CD4-positive, alpha-beta T cell treated with Interleukin-15 for 1 hour (primary cell): ENCODE measurements at regions not wholly inside any gene's neighbourhood (a gene's known extent, or its start where the extent isn't known, plus 50 kb on each side); places are given as distances from the start of the nearest gene placed in this dataset.

Experiments
- DNase-seq: peaks from one replicate; pipeline ENCODE4 v3.0.0-alpha.2; 2020

DNA sequence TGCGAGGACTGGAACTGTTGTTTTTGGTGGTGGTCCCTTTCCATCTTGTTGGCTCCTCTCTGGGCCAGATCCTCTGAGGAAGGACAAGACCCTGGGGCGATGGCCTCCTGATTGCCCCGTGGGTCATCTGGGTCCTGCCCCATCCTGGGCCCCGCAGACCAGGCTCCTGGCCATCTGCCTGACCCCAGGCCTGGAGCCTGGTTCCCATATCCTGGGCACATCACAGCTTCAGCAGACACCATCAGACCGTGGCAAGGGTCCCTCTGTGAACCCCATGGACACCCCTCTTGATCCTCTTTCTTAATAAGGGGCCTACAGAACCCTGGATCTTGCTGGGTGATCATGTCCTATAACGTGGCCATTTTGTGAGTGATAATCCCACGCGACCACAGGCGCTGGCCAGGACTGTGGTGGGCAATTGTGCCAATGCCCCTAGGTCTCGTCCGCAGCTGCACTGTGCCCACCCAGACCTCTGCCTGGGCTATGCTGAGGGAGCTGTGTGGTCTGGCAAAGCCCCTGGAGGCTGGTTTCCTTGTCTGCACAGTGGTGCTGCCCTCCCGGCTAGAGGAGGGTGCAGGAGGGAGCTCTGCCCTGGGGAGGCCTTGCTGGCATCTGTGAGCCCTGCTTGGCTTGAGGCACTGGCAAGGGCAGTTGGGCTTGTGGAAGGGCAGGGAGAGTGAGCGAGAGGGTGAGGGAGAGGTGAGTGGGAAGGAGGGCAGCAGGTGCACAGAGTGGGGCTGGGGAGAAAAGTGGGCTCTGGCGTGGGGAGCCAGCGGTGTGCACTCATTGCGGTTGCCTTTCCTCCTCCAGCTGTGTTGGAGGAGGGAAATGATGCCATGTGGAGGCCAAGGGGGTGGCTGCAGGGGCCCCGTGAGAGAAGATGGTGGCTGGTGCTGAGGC is 53.1 kb upstream of the PRR23E start:
- no peak for DNase-seq

DNA sequence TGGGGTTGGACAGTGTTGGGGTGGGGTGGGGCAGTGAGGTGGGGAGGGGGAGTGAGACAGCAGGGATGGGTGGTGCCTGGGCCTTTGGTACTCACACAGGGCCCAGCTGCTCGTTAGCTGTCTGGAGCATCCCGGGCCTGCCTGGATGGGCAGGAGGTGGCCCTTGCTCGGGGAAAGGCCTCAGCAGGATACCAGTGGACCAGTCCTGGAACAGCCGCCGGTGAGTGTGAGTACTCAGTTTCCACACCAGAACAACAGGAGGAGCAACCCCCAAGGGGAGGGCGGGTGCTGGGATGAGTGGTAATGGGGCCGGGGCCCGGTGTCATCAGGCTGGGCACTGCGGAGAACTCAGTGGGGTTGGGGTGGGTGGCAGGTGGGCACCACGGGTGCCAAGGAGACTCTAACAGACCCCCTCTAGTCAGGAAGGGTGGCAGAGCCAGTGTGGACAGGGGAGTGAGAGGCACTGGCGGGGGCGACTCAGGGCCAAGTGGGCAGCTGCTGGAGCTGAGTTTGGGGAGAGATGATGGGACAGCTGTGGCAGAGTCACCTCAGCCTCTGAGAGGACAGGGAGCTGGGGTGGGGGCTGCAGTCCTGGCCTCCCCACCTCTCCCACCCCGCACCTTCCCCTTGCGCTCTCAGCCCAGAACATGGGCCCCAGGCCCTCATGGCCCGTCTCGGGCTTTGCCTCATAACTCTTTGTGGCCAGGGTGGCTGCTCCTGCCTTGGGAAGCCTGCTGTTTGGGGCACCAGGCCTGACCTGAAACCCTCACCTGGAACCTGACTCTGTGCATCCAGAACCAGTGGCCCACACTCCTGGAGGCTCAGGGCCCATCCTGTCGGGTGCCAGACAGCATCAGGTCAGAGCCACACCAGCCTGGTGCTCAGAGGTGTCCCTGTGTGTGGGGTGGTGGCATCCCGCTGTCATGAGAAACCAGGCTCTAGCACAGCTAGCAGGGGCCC is 52.1 kb upstream of the PRR23E start:
- no peak for DNase-seq

DNA sequence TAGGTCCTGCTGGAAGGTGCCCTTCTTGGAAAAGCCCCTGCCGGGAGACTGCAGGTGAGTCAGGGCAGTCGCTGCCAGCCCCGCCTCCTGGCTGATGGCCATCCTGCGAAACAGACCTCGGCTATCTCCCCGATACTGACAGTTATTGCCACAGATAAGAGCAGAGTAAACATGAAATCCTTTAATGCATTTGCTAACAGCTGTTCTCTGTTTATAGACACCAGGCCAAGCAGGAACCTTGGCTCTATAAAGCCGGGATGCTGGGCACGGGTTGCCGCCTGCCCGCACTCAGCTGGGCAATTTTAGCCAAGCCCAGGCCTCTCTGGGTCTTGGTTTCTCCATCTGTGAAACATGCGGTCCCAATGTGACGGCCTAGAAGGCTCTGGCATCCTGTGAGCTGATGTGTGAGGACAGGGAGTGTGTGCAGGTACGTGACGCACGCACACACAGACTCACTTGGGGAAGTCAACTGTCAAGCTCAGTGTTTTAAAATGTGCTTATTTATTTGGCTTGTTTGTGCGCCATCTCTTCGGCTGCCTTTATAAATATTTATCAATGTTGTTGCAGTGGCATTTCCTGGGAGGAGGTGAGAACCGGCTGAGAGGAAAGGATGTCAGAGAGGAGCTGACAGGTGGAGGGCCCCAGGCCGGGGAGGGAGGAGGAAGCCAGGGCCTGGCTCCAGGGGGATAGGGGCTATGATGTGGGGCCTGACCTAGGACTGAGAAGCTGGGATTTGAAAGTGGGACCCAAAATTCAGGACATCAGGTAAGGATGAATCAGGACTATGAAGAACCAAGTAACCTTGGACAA is 50.8 kb upstream of the PRR23E start:
- DNase-seq, result no peak
